DND-41 (cell line): ENCODE measurements at regions not wholly inside any gene's neighbourhood (a gene's known extent, or its start where the extent isn't known, plus 50 kb on each side); places are given as distances from the start of the nearest gene placed in this dataset.

ENCODE experiments used
- ATAC-seq: fragments of 200-7000 bp; cut with Tn5 transposase; 3 replicates; pipeline ENCODE4 v1.9.1; 2021; ENCODE audit warnings: low read depth; ENCODE audit not compliant: insufficient read depth
- DNase-seq: peaks from one replicate; pipeline ENCODE4 v3.0.0-alpha.2; 2020
- H2AFZ ChIP-seq: 2 replicates; pipeline ENCODE4 v1.6.0; 2012; ENCODE audit warnings: low read depth, low read length
- H3K27ac ChIP-seq: 2 replicates; pipeline ENCODE4 v1.5.1; 2012; ENCODE audit warnings: low read length, inconsistent platforms
- H3K27me3 ChIP-seq: fragments of 200-600 bp; sonication (generic); 2 replicates; pipeline ENCODE4 v1.6.0; 2012; ENCODE audit warnings: low read length, mild to moderate bottlenecking, inconsistent platforms; ENCODE audit not compliant: insufficient read depth, poor library complexity
- H3K36me3 ChIP-seq: 2 replicates; pipeline ENCODE4 v1.5.1; 2012; ENCODE audit warnings: low read length, inconsistent platforms; ENCODE audit not compliant: insufficient read depth
- H3K4me1 ChIP-seq: 2 replicates; pipeline ENCODE4 v1.5.1; 2012; ENCODE audit warnings: mild to moderate bottlenecking, low read length; ENCODE audit not compliant: insufficient read depth
- H3K4me2 ChIP-seq: 2 replicates; pipeline ENCODE4 v1.6.0; 2012; ENCODE audit warnings: mild to moderate bottlenecking, moderate library complexity, low read length, inconsistent platforms; ENCODE audit not compliant: insufficient read depth
- H3K4me3 ChIP-seq, 2 experiments: fragments of 200-600 bp in 1 of 2; shearing (Covaris generic) in 1 of 2; 2 replicates each; pipeline ENCODE4 v1.5.1; 2012 to 2016; ENCODE audit warnings: inconsistent platforms in 2 of 2, low read length in 2 of 2, mild to moderate bottlenecking in 2 of 2, low read depth in 1 of 2, moderate library complexity in 1 of 2
- H3K79me2 ChIP-seq: 2 replicates; pipeline ENCODE4 v1.6.0; 2012; ENCODE audit warnings: low read length, inconsistent platforms; ENCODE audit not compliant: insufficient read depth
- H3K9ac ChIP-seq: 2 replicates; pipeline ENCODE4 v1.6.0; 2012; ENCODE audit warnings: low read depth, mild to moderate bottlenecking, inconsistent platforms, low read length, moderate library complexity
- H3K9me3 ChIP-seq: 2 replicates; pipeline ENCODE4 v1.5.1; 2012; ENCODE audit warnings: low read length, moderate library complexity, mild to moderate bottlenecking, inconsistent platforms; ENCODE audit not compliant: insufficient read depth, severe bottlenecking
- H4K20me1 ChIP-seq: 2 replicates; pipeline ENCODE4 v1.6.0; 2012; ENCODE audit warnings: low read length; ENCODE audit not compliant: insufficient read depth
- CTCF ChIP-seq: IDR thresholded peaks from 2 replicates; pipeline ENCODE4 v1.5.1; 2012; ENCODE audit warnings: borderline replicate concordance, low read length, moderate library complexity, mild to moderate bottlenecking; ENCODE audit not compliant: poor library complexity, severe bottlenecking; ENCODE audit errors: extremely low read depth
- EZH2 ChIP-seq: IDR thresholded peaks from 3 replicates; pipeline ENCODE4 v1.6.1; 2012; ENCODE audit warnings: borderline replicate concordance, low read depth, mild to moderate bottlenecking, moderate library complexity, low read length, inconsistent platforms; ENCODE audit not compliant: severe bottlenecking

- H4K20me1 ChIP-seq, result no peaks in the 10 kb centered on the region
- H3K4me3 ChIP-seq, result no peak overlapping the region
- H3K27ac ChIP-seq, result no peak overlapping the region
- H3K9me3 ChIP-seq, result no peaks in the 10 kb centered on the region
- H2AFZ ChIP-seq, result no peak overlapping the region
- no peak overlapping the region for H3K4me2 ChIP-seq
- no peaks in the 10 kb centered on the region for H3K79me2 ChIP-seq
- TF ChIP-seq EZH2 (no peak), CTCF (no peak)
- DNase-seq, result no peak
- H3K27me3 ChIP-seq, result no peaks in the 10 kb centered on the region
- ATAC-seq, result no peak
- H3K36me3 ChIP-seq, result no peaks in the 10 kb centered on the region
- H3K4me1 ChIP-seq, result no peaks in the 10 kb centered on the region
- no peak overlapping the region for H3K9ac ChIP-seq
These were observed 695.1 kb downstream of the NR2F1-AS1 start for GRCh38 chr5:92885950-92886349.

- Histone ChIP-seq H3K4me3 (no peak overlapping the region), H4K20me1 (no peaks in the 10 kb centered on the region), H3K79me2 (no peaks in the 10 kb centered on the region), H3K27ac (no peak overlapping the region), H2AFZ (no peak overlapping the region), H3K4me1 (no peaks in the 10 kb centered on the region), H3K36me3 (no peaks in the 10 kb centered on the region), H3K9ac (no peak overlapping the region), H3K4me2 (no peak overlapping the region), H3K9me3 (no peaks in the 10 kb centered on the region), H3K27me3 (no peaks in the 10 kb centered on the region)
- no peak for ATAC-seq
- no peak for DNase-seq
- TF ChIP-seq EZH2 (no peak), CTCF (no peak)
These were observed 696.5 kb downstream of the NR2F1-AS1 start for GRCh38 chr5:92884469-92884868.

- Histone ChIP-seq H3K4me3 (no peak overlapping the region), H4K20me1 (no peaks in the 10 kb centered on the region), H3K4me2 (no peak overlapping the region), H3K4me1 (no peaks in the 10 kb centered on the region), H3K27me3 (no peaks in the 10 kb centered on the region), H3K9ac (no peak overlapping the region), H3K27ac (no peak overlapping the region), H2AFZ (no peak overlapping the region), H3K36me3 (no peaks in the 10 kb centered on the region), H3K79me2 (no peaks in the 10 kb centered on the region), H3K9me3 (peaks cover 8% of the 10 kb centered on the region)
- TF ChIP-seq CTCF, result no peak
- TF ChIP-seq EZH2, result no peak
- DNase-seq, result no peak
- no peak for ATAC-seq
These were observed 701.0 kb downstream of the NR2F1-AS1 start for GRCh38 chr5:92879806-92880543.

GRCh38 chr5:92874790-92875189 lies 706.2 kb downstream of the NR2F1-AS1 start:
- H3K27ac ChIP-seq, result no peak overlapping the region
- no peak for ATAC-seq
- H3K4me2 ChIP-seq, result no peak overlapping the region
- no peak overlapping the region for H2AFZ ChIP-seq
- H3K27me3 ChIP-seq, result no peaks in the 10 kb centered on the region
- H4K20me1 ChIP-seq, result no peaks in the 10 kb centered on the region
- H3K9ac ChIP-seq, result no peak overlapping the region
- TF ChIP-seq CTCF (no peak), EZH2 (no peak)
- DNase-seq, result no peak
- no peaks in the 10 kb centered on the region for H3K4me1 ChIP-seq
- peaks cover 8% of the 10 kb centered on the region for H3K9me3 ChIP-seq
- no peaks in the 10 kb centered on the region for H3K79me2 ChIP-seq
- H3K4me3 ChIP-seq, result no peak overlapping the region
- H3K36me3 ChIP-seq, result no peaks in the 10 kb centered on the region
